HCT116 (cell line): ENCODE measurements at regions not wholly inside any gene's neighbourhood (a gene's known extent, or its start where the extent isn't known, plus 50 kb on each side); places are given as distances from the start of the nearest gene placed in this dataset.

Experiments
- EZH2 ChIP-seq: fragments of 200-600 bp; sonication (generic); IDR thresholded peaks from 2 replicates; pipeline ENCODE4 v1.6.1; 2017; ENCODE audit warnings: antibody characterized with exemption, mixed run types
- POLR2AphosphoS5 ChIP-seq: IDR thresholded peaks from 2 replicates; pipeline ENCODE4 v1.6.1; 2011; ENCODE audit warnings: mild to moderate bottlenecking, low read depth, low read length, moderate library complexity
- REST ChIP-seq: IDR thresholded peaks from 2 replicates; pipeline ENCODE4 v1.6.1; 2012; ENCODE audit warnings: low read depth
- TF ChIP-seq, protein P1 (sequence below), 3 experiments: fragments of 200-600 bp in 1 of 3; sonication (generic) in 1 of 3; IDR thresholded peaks in 2 of 3; conservative IDR thresholded peaks in 1 of 3; 2 replicates each; pipeline ENCODE4 v1.5.1; 2012 to 2017; ENCODE audit warnings: low read depth in 2 of 3, low read length in 2 of 3, antibody characterized with exemption in 1 of 3, borderline replicate concordance in 1 of 3, control low read depth in 1 of 3, mild to moderate bottlenecking in 1 of 3, mixed read lengths in 1 of 3, mixed run types in 1 of 3, moderate library complexity in 1 of 3; ENCODE audit not compliant: insufficient read depth in 1 of 3

DNA sequence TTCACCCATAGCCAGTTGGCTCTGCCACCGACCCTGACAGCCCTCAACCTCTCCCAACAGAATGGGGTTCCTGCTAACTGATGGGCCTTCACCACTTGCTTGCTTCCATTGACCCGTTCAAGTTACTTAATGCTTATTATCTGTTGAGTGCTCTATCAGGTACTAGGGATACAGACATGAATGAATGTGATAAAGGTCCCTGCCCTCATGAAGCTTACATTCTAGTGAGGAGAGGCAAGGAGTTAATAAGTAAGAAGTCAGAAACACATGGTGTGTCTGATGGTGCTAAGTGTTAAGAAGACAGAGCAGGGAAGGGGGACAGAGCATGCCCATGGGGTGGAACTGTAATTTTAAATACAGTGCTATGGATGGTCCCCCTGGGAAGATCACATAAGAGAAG, 107.5 kb upstream of the JUN start:
- TF ChIP-seq EZH2 (no peak), REST (no peak), POLR2AphosphoS5 (no peak)
- TF ChIP-seq, protein P1, sequence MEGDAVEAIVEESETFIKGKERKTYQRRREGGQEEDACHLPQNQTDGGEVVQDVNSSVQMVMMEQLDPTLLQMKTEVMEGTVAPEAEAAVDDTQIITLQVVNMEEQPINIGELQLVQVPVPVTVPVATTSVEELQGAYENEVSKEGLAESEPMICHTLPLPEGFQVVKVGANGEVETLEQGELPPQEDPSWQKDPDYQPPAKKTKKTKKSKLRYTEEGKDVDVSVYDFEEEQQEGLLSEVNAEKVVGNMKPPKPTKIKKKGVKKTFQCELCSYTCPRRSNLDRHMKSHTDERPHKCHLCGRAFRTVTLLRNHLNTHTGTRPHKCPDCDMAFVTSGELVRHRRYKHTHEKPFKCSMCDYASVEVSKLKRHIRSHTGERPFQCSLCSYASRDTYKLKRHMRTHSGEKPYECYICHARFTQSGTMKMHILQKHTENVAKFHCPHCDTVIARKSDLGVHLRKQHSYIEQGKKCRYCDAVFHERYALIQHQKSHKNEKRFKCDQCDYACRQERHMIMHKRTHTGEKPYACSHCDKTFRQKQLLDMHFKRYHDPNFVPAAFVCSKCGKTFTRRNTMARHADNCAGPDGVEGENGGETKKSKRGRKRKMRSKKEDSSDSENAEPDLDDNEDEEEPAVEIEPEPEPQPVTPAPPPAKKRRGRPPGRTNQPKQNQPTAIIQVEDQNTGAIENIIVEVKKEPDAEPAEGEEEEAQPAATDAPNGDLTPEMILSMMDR (IDR thresholded peaks at IDR 0.05 in 2 of 3, conservative IDR thresholded peaks at IDR 0.05 in 1 of 3; ENCODE audit: borderline replicate concordance in 1 of 3, insufficient read depth in 1 of 3, low read depth in 2 of 3, low read length in 2 of 3): no peak
